ENCODE measurements at regions not wholly inside any gene's neighbourhood (a gene's known extent, or its start where the extent isn't known, plus 50 kb on each side); places are given as distances from the start of the nearest gene placed in this dataset.

GRCh38 chr16:17936766-17937402, 399.7 kb downstream of the NPIPA8 start:
- intact Hi-C loops (cut with DNase I; ENCODE audit: low total_unique reads): no loop called here
- H3K4me1 ChIP-seq: peaks cover 0 to 22% (median 10%) of the 10 kb centered on the region in 6 donors
- H3K27me3 ChIP-seq (replicated peaks in 1 of 7): no peaks in the 10 kb centered on the region
- no peak overlapping the region for H3K27ac ChIP-seq
- WGBS, 5 donors: 83 to 89% (median 88%) methylated on average over 6 of the region's 6 CpGs
- no peak for TF ChIP-seq CTCF (IDR thresholded peaks at IDR 0.05 in 8 of 11, conservative IDR thresholded peaks at IDR 0.05 in 3 of 11)
- no peak for TF ChIP-seq POLR2A (IDR thresholded peaks at IDR 0.05)
- TF ChIP-seq POLR2AphosphoS5 (IDR thresholded peaks at IDR 0.05): no peak
- H3K4me3 ChIP-seq: no peak overlapping the region
- no peak for DNase-seq
- H3K36me3 ChIP-seq: no peaks in the 10 kb centered on the region
- H3K9me3 ChIP-seq: no peaks in the 10 kb centered on the region

GRCh38 chr16:17930280-17930679, 406.3 kb downstream of the NPIPA8 start:
- intact Hi-C loops (cut with DNase I; ENCODE audit: low total_unique reads): no loop called here

GRCh38 chr16:17926866-17927399, 409.6 kb downstream of the NPIPA8 start:
- H3K4me1 ChIP-seq: no peaks in the 10 kb centered on the region
- 46 to 57% (median 49%) methylated on average over 4 of the region's 4 CpGs for WGBS, 5 donors
- H3K9me3 ChIP-seq: peaks cover 0 to 8% (median 0%) of the 10 kb centered on the region in 8 donors
- H3K27ac ChIP-seq: no peak overlapping the region
- DNase-seq: no peak
- H3K4me3 ChIP-seq: no peak overlapping the region
- intact Hi-C loops (cut with DNase I; ENCODE audit: low total_unique reads): no loop called here
- H3K36me3 ChIP-seq: no peaks in the 10 kb centered on the region
- H3K27me3 ChIP-seq (replicated peaks in 1 of 7): no peaks in the 10 kb centered on the region
- no peak for TF ChIP-seq POLR2A (IDR thresholded peaks at IDR 0.05)
- TF ChIP-seq POLR2AphosphoS5 (IDR thresholded peaks at IDR 0.05): no peak
- no peak for TF ChIP-seq CTCF (IDR thresholded peaks at IDR 0.05 in 8 of 11, conservative IDR thresholded peaks at IDR 0.05 in 3 of 11)

More at GRCh38 chr16:17930280-17930679, 406.3 kb downstream of the NPIPA8 start:
- Histone ChIP-seq H3K27ac (no peak overlapping the region), H3K36me3 (no peaks in the 10 kb centered on the region), H3K9me3 (no peaks in the 10 kb centered on the region), H3K4me1 (no peaks in the 10 kb centered on the region), H3K27me3 (replicated peaks in 1 of 7) (no peaks in the 10 kb centered on the region), H3K4me3 (no peak overlapping the region)
- no peak for TF ChIP-seq POLR2A (IDR thresholded peaks at IDR 0.05)
- TF ChIP-seq CTCF (IDR thresholded peaks at IDR 0.05 in 8 of 11, conservative IDR thresholded peaks at IDR 0.05 in 3 of 11): no peak
- TF ChIP-seq POLR2AphosphoS5 (IDR thresholded peaks at IDR 0.05): no peak
- no peak for DNase-seq
- WGBS, 5 donors: 48 to 94% (median 78%) methylated on average over 1 of the region's 1 CpG

- H3K4me3 ChIP-seq: no peak overlapping the region
- no peaks in the 10 kb centered on the region for H3K4me1 ChIP-seq
- no peak overlapping the region for H3K27ac ChIP-seq
- peaks cover 0 to 8% (median 0%) of the 10 kb centered on the region in 8 donors for H3K9me3 ChIP-seq
- TF ChIP-seq CTCF (IDR thresholded peaks at IDR 0.05 in 8 of 11, conservative IDR thresholded peaks at IDR 0.05 in 3 of 11) (no peak), POLR2A (IDR thresholded peaks at IDR 0.05) (no peak), POLR2AphosphoS5 (IDR thresholded peaks at IDR 0.05) (no peak)
- H3K27me3 ChIP-seq (replicated peaks in 1 of 7): no peaks in the 10 kb centered on the region
- WGBS, 5 donors: 81 to 91% (median 85%) methylated on average over 5 of the region's 5 CpGs
- no peak for DNase-seq
- intact Hi-C loops (cut with DNase I; ENCODE audit: low total_unique reads): no loop called here
- H3K36me3 ChIP-seq: no peaks in the 10 kb centered on the region
Measured at GRCh38 chr16:17926461-17926860, 410.1 kb downstream of the NPIPA8 start.
